GM23338 (cell line): ENCODE measurements at regions not wholly inside any gene's neighbourhood (a gene's known extent, or its start where the extent isn't known, plus 50 kb on each side); places are given as distances from the start of the nearest gene placed in this dataset.

Source experiments
- ATAC-seq: fragments of 200-7000 bp; cut with Tn5 transposase; 3 replicates; pipeline ENCODE4 v1.9.1; 2020
- DNase-seq: peaks from one replicate; pipeline ENCODE4 v3.0.0-alpha.2; 2015; ENCODE audit warnings: low spot score
- H2AFZ ChIP-seq: fragments of 200-600 bp; sonication (generic); 2 replicates; pipeline ENCODE4 v1.8.0; 2016; ENCODE audit warnings: antibody characterized with exemption, mild to moderate bottlenecking, moderate library complexity
- H3F3A ChIP-seq: fragments of 200-600 bp; sonication (generic); replicated peaks from 2 replicates; pipeline ENCODE4 v1.8.0; 2017; ENCODE audit warnings: antibody characterized with exemption, mixed run types, low read depth
- H3K27ac ChIP-seq: fragments of 200-600 bp; sonication (generic); 2 replicates; pipeline ENCODE4 v1.6.1; 2016; ENCODE audit warnings: low read depth
- H3K27me3 ChIP-seq: fragments of 200-600 bp; sonication (generic); 2 replicates; pipeline ENCODE4 v1.8.0; 2016; ENCODE audit warnings: mild to moderate bottlenecking, mixed run types, moderate library complexity; ENCODE audit not compliant: insufficient read depth
- H3K36me3 ChIP-seq: fragments of 200-600 bp; sonication (generic); 2 replicates; pipeline ENCODE4 v1.8.0; 2016; ENCODE audit warnings: mild to moderate bottlenecking; ENCODE audit not compliant: insufficient read depth
- H3K4me1 ChIP-seq: fragments of 200-600 bp; sonication (generic); 2 replicates; pipeline ENCODE4 v1.8.0; 2016; ENCODE audit warnings: mild to moderate bottlenecking, moderate library complexity; ENCODE audit not compliant: insufficient read depth
- H3K4me2 ChIP-seq: fragments of 200-600 bp; sonication (generic); 2 replicates; pipeline ENCODE4 v1.7.1; 2017; ENCODE audit warnings: mixed run types
- H3K4me3 ChIP-seq: fragments of 200-600 bp; sonication (generic); 2 replicates; pipeline ENCODE4 v1.6.1; 2016; ENCODE audit warnings: mixed run types
- H3K79me2 ChIP-seq: fragments of 200-600 bp; sonication (generic); replicated peaks from 2 replicates; pipeline ENCODE4 v1.8.0; 2017; ENCODE audit warnings: mild to moderate bottlenecking; ENCODE audit not compliant: insufficient read depth
- H3K9me2 ChIP-seq: fragments of 200-600 bp; sonication (generic); 2 replicates; pipeline ENCODE4 v1.8.0; 2017; ENCODE audit not compliant: insufficient read depth
- H4K20me1 ChIP-seq: fragments of 200-600 bp; sonication (generic); replicated peaks from 2 replicates; pipeline ENCODE4 v1.8.0; 2017; ENCODE audit warnings: mild to moderate bottlenecking; ENCODE audit not compliant: insufficient read depth
- H3K27ac Mint-ChIP-seq: 2 replicates; pipeline ENCODE4 v1.8.0; 2020; ENCODE audit warnings: inconsistent platforms, mild to moderate bottlenecking, moderate library complexity, mixed read lengths
- H3K27me3 Mint-ChIP-seq: 3 replicates; pipeline ENCODE4 v1.8.0; 2022; ENCODE audit warnings: low read depth, mild to moderate bottlenecking, moderate library complexity, mixed read lengths, inconsistent platforms; ENCODE audit not compliant: insufficient read depth, poor library complexity
- H3K36me3 Mint-ChIP-seq: 3 replicates; pipeline ENCODE4 v1.8.0; 2021; ENCODE audit warnings: low read depth, mild to moderate bottlenecking, inconsistent platforms, moderate library complexity, mixed read lengths
- H3K4me1 Mint-ChIP-seq: 3 replicates; pipeline ENCODE4 v1.8.0; 2020; ENCODE audit warnings: mild to moderate bottlenecking, inconsistent platforms, mixed read lengths
- H3K4me3 Mint-ChIP-seq: 3 replicates; pipeline ENCODE4 v1.8.0; 2021; ENCODE audit warnings: moderate library complexity, mild to moderate bottlenecking, inconsistent platforms, mixed read lengths
- H3K9me3 Mint-ChIP-seq: 3 replicates; pipeline ENCODE4 v1.8.0; 2020; ENCODE audit warnings: moderate library complexity, mild to moderate bottlenecking, inconsistent platforms, mixed read lengths
- CREB1 ChIP-seq: fragments of 250-450 bp; sonication (Bioruptor Pico); IDR thresholded peaks from 2 replicates; pipeline ENCODE4 v1.5.0; 2020; ENCODE audit warnings: low read depth, mild to moderate bottlenecking, moderate library complexity
- EZH2 ChIP-seq: fragments of 200-600 bp; sonication (generic); IDR thresholded peaks from one replicate; pipeline ENCODE4 v1.8.0; 2017; ENCODE audit warnings: antibody characterized with exemption, mild to moderate bottlenecking, low read depth; ENCODE audit not compliant: unreplicated experiment
- EZH2phosphoT487 ChIP-seq: fragments of 200-600 bp; sonication (generic); IDR thresholded peaks from one replicate; pipeline ENCODE4 v1.8.1; 2018; ENCODE audit warnings: antibody characterized with exemption; ENCODE audit not compliant: unreplicated experiment
- JUNB ChIP-seq: IDR thresholded peaks from one replicate; pipeline ENCODE4 v1.6.1; 2016; ENCODE audit warnings: antibody characterized with exemption; ENCODE audit not compliant: unreplicated experiment
- NANOG ChIP-seq: IDR thresholded peaks from 2 replicates; pipeline ENCODE4 v1.6.1; 2016; ENCODE audit warnings: antibody characterized with exemption, borderline replicate concordance
- POLR2AphosphoS5 ChIP-seq: IDR thresholded peaks from 2 replicates; pipeline ENCODE4 v1.6.1; 2016; ENCODE audit warnings: antibody characterized with exemption, low read depth
- STAT1 ChIP-seq: IDR thresholded peaks from one replicate; pipeline ENCODE4 v1.6.1; 2016; ENCODE audit warnings: antibody characterized with exemption; ENCODE audit not compliant: unreplicated experiment
- ZNF114 ChIP-seq: fragments of 250-450 bp; sonication (Bioruptor Pico); IDR thresholded peaks from 2 replicates; pipeline ENCODE4 v1.5.0; 2020; ENCODE audit warnings: mild to moderate bottlenecking, moderate library complexity
- ZNF331 ChIP-seq: fragments of 250-450 bp; sonication (Bioruptor Pico); IDR thresholded peaks from 2 replicates; pipeline ENCODE4 v1.5.0; 2020; ENCODE audit warnings: low read depth, mild to moderate bottlenecking, moderate library complexity
- TF ChIP-seq, protein P1 (sequence below): IDR thresholded peaks from one replicate; pipeline ENCODE4 v1.6.1; 2018; ENCODE audit warnings: antibody characterized with exemption; ENCODE audit not compliant: unreplicated experiment
- TF ChIP-seq, protein P2 (sequence below), 2 experiments: fragments of 200-600 bp in 1 of 2; sonication (generic) in 1 of 2; conservative IDR thresholded peaks; 2 replicates each; pipeline versions ENCODE4 v1.5.1 to v1.6.1; 2016 to 2017; ENCODE audit warnings: antibody characterized with exemption in 2 of 2, low read depth in 2 of 2, mild to moderate bottlenecking in 2 of 2, moderate library complexity in 1 of 2
- TF ChIP-seq, protein P3 (sequence below): fragments of 250-450 bp; sonication (Bioruptor Pico); IDR thresholded peaks from 2 replicates; pipeline ENCODE4 v1.5.0; 2020; ENCODE audit warnings: mild to moderate bottlenecking, moderate library complexity
- TF ChIP-seq, protein P4 (sequence below): IDR thresholded peaks from 2 replicates; pipeline ENCODE4 v1.6.1; 2016; ENCODE audit warnings: antibody characterized with exemption

DNA sequence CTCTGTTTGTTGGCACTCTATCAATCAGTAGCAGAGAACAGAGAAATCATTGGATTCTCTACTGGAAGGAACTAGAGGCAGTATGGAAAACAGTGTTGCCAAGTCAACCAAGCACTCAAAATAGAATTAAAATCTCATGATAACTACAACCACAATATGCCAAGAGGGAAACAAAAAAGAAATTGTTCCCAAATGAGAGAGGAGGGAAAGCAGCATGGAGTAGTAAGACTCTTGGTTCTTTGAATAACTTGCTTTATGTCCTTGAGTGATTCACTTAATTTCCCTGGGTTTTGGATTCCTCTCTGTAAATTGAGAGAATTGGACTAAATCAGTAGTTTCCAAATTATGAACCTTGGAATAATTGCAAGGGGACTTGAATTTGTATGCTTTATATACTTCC, 285.5 kb upstream of the ANKRD50 start:
- Histone ChIP-seq H3K4me2 (no peak overlapping the region), H3K27me3 (no peaks in the 10 kb centered on the region), H3F3A (no peaks in the 10 kb centered on the region), H3K27ac (no peak overlapping the region), H4K20me1 (no peaks in the 10 kb centered on the region), H3K79me2 (no peaks in the 10 kb centered on the region), H3K4me3 (no peak overlapping the region), H3K36me3 (no peaks in the 10 kb centered on the region), H2AFZ (0 out of 2 replicates have a peak overlapping the region, but pooled peaks have one; percentile 11), H3K9me2 (no peaks in the 10 kb centered on the region), H3K4me1 (no peaks in the 10 kb centered on the region)
- Mint-ChIP-seq H3K36me3 (no peaks in the 10 kb centered on the region; the same call in 2 of the 3 replicates), H3K9me3 (no peaks in the 10 kb centered on the region), H3K4me3 (no peak overlapping the region), H3K27ac (no peak overlapping the region), H3K27me3 (no peaks in the 10 kb centered on the region), H3K4me1 (no peaks in the 10 kb centered on the region)
- ATAC-seq: no peak
- DNase-seq: no peak
- no peak for TF ChIP-seq EZH2
- TF ChIP-seq, protein P1, sequence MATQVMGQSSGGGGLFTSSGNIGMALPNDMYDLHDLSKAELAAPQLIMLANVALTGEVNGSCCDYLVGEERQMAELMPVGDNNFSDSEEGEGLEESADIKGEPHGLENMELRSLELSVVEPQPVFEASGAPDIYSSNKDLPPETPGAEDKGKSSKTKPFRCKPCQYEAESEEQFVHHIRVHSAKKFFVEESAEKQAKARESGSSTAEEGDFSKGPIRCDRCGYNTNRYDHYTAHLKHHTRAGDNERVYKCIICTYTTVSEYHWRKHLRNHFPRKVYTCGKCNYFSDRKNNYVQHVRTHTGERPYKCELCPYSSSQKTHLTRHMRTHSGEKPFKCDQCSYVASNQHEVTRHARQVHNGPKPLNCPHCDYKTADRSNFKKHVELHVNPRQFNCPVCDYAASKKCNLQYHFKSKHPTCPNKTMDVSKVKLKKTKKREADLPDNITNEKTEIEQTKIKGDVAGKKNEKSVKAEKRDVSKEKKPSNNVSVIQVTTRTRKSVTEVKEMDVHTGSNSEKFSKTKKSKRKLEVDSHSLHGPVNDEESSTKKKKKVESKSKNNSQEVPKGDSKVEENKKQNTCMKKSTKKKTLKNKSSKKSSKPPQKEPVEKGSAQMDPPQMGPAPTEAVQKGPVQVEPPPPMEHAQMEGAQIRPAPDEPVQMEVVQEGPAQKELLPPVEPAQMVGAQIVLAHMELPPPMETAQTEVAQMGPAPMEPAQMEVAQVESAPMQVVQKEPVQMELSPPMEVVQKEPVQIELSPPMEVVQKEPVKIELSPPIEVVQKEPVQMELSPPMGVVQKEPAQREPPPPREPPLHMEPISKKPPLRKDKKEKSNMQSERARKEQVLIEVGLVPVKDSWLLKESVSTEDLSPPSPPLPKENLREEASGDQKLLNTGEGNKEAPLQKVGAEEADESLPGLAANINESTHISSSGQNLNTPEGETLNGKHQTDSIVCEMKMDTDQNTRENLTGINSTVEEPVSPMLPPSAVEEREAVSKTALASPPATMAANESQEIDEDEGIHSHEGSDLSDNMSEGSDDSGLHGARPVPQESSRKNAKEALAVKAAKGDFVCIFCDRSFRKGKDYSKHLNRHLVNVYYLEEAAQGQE: no peak
- TF ChIP-seq, protein P2, sequence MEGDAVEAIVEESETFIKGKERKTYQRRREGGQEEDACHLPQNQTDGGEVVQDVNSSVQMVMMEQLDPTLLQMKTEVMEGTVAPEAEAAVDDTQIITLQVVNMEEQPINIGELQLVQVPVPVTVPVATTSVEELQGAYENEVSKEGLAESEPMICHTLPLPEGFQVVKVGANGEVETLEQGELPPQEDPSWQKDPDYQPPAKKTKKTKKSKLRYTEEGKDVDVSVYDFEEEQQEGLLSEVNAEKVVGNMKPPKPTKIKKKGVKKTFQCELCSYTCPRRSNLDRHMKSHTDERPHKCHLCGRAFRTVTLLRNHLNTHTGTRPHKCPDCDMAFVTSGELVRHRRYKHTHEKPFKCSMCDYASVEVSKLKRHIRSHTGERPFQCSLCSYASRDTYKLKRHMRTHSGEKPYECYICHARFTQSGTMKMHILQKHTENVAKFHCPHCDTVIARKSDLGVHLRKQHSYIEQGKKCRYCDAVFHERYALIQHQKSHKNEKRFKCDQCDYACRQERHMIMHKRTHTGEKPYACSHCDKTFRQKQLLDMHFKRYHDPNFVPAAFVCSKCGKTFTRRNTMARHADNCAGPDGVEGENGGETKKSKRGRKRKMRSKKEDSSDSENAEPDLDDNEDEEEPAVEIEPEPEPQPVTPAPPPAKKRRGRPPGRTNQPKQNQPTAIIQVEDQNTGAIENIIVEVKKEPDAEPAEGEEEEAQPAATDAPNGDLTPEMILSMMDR (conservative IDR thresholded peaks at IDR 0.05; ENCODE audit: low read depth in 2 of 2): no peak
- TF ChIP-seq, protein P3, sequence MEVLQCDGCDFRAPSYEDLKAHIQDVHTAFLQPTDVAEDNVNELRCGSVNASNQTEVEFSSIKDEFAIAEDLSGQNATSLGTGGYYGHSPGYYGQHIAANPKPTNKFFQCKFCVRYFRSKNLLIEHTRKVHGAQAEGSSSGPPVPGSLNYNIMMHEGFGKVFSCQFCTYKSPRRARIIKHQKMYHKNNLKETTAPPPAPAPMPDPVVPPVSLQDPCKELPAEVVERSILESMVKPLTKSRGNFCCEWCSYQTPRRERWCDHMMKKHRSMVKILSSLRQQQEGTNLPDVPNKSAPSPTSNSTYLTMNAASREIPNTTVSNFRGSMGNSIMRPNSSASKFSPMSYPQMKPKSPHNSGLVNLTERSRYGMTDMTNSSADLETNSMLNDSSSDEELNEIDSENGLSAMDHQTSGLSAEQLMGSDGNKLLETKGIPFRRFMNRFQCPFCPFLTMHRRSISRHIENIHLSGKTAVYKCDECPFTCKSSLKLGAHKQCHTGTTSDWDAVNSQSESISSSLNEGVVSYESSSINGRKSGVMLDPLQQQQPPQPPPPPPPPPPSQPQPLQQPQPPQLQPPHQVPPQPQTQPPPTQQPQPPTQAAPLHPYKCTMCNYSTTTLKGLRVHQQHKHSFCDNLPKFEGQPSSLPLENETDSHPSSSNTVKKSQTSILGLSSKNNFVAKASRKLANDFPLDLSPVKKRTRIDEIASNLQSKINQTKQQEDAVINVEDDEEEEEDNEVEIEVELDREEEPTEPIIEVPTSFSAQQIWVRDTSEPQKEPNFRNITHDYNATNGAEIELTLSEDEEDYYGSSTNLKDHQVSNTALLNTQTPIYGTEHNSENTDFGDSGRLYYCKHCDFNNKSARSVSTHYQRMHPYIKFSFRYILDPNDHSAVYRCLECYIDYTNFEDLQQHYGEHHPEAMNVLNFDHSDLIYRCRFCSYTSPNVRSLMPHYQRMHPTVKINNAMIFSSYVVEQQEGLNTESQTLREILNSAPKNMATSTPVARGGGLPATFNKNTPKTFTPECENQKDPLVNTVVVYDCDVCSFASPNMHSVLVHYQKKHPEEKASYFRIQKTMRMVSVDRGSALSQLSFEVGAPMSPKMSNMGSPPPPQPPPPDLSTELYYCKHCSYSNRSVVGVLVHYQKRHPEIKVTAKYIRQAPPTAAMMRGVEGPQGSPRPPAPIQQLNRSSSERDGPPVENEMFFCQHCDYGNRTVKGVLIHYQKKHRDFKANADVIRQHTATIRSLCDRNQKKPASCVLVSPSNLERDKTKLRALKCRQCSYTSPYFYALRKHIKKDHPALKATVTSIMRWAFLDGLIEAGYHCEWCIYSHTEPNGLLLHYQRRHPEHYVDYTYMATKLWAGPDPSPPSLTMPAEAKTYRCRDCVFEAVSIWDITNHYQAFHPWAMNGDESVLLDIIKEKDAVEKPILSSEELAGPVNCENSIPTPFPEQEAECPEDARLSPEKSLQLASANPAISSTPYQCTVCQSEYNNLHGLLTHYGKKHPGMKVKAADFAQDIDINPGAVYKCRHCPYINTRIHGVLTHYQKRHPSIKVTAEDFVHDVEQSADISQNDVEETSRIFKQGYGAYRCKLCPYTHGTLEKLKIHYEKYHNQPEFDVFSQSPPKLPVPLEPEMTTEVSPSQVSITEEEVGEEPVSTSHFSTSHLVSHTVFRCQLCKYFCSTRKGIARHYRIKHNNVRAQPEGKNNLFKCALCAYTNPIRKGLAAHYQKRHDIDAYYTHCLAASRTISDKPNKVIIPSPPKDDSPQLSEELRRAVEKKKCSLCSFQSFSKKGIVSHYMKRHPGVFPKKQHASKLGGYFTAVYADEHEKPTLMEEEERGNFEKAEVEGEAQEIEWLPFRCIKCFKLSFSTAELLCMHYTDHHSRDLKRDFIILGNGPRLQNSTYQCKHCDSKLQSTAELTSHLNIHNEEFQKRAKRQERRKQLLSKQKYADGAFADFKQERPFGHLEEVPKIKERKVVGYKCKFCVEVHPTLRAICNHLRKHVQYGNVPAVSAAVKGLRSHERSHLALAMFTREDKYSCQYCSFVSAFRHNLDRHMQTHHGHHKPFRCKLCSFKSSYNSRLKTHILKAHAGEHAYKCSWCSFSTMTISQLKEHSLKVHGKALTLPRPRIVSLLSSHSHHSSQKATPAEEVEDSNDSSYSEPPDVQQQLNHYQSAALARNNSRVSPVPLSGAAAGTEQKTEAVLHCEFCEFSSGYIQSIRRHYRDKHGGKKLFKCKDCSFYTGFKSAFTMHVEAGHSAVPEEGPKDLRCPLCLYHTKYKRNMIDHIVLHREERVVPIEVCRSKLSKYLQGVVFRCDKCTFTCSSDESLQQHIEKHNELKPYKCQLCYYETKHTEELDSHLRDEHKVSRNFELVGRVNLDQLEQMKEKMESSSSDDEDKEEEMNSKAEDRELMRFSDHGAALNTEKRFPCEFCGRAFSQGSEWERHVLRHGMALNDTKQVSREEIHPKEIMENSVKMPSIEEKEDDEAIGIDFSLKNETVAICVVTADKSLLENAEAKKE (CRISPR knock-in tag): no peak
- TF ChIP-seq NANOG: no peak
- no peak for TF ChIP-seq JUNB
- TF ChIP-seq EZH2phosphoT487: no peak
- no peak for TF ChIP-seq ZNF114 (CRISPR knock-in tag)
- no peak for TF ChIP-seq CREB1 (CRISPR knock-in tag)
- TF ChIP-seq STAT1: no peak
- TF ChIP-seq, protein P4, sequence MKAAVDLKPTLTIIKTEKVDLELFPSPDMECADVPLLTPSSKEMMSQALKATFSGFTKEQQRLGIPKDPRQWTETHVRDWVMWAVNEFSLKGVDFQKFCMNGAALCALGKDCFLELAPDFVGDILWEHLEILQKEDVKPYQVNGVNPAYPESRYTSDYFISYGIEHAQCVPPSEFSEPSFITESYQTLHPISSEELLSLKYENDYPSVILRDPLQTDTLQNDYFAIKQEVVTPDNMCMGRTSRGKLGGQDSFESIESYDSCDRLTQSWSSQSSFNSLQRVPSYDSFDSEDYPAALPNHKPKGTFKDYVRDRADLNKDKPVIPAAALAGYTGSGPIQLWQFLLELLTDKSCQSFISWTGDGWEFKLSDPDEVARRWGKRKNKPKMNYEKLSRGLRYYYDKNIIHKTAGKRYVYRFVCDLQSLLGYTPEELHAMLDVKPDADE: no peak
- no peak for TF ChIP-seq POLR2AphosphoS5
- TF ChIP-seq ZNF331: no peak
